CD4-positive, alpha-beta memory T cell (primary cell): ENCODE measurements at regions not wholly inside any gene's neighbourhood (a gene's known extent, or its start where the extent isn't known, plus 50 kb on each side); places are given as distances from the start of the nearest gene placed in this dataset.

Experiments
- CTCF ChIA-PET: fragments of 350-600 bp; sonication (Branson Sonifier 250); formaldehyde crosslinking; loops from one replicate; lab custom pipeline; 2021; ENCODE audit warnings: inconsistent platforms; ENCODE audit not compliant: partially characterized antibody; lab: Charles Lee
- POLR2A ChIA-PET: fragments of 350-600 bp; sonication (Branson Sonifier 250); formaldehyde crosslinking; loops from one replicate; lab custom pipeline; 2021; ENCODE audit not compliant: partially characterized antibody; lab: Charles Lee
- DNase-seq, 5 donors: peaks; one replicate each; pipeline versions ENCODE4 v3.0.0 to v3.0.0-alpha.2; 2020 to 2022; ENCODE audit warnings: mixed read lengths in 1 of 5
- H3K27ac ChIP-seq: one replicate; pipeline ENCODE4 v1.7.0; 2013; ENCODE audit warnings: low read depth, low read length
- H3K27me3 ChIP-seq: 2 replicates; pipeline ENCODE4 v1.7.0; 2013; ENCODE audit warnings: mild to moderate bottlenecking, low read length, moderate library complexity; ENCODE audit not compliant: insufficient read depth
- H3K36me3 ChIP-seq: 2 replicates; pipeline ENCODE4 v1.7.0; 2013; ENCODE audit warnings: mild to moderate bottlenecking, low read length, moderate library complexity; ENCODE audit not compliant: insufficient read depth
- H3K4me1 ChIP-seq: 2 replicates; pipeline ENCODE4 v1.7.0; 2013; ENCODE audit warnings: mild to moderate bottlenecking, low read length, moderate library complexity; ENCODE audit not compliant: insufficient read depth
- H3K4me3 ChIP-seq, 2 donors: one replicate each; pipeline ENCODE4 v1.7.0; 2013; ENCODE audit warnings: low read length in 2 of 2, mild to moderate bottlenecking in 1 of 2
- H3K9me3 ChIP-seq, 2 donors: one replicate each; pipeline ENCODE4 v1.7.0; 2013; ENCODE audit warnings: low read length in 2 of 2, control low read depth in 1 of 2; ENCODE audit not compliant: control insufficient read depth in 1 of 2
- H3K27ac Mint-ChIP-seq, 7 donors: one replicate each; pipeline ENCODE4 v1.8.0; 2020 to 2021; ENCODE audit warnings: mixed read lengths in 7 of 7, mild to moderate bottlenecking in 6 of 7, inconsistent platforms in 3 of 7, moderate library complexity in 3 of 7
- H3K27me3 Mint-ChIP-seq, 2 donors: one replicate each; pipeline ENCODE4 v1.8.0; 2020 to 2021; ENCODE audit warnings: mixed read lengths in 2 of 2
- H3K36me3 Mint-ChIP-seq, 2 donors: one replicate each; pipeline ENCODE4 v1.8.0; 2020 to 2021; ENCODE audit warnings: mixed read lengths in 2 of 2, inconsistent platforms in 1 of 2, mild to moderate bottlenecking in 1 of 2
- H3K4me1 Mint-ChIP-seq, 4 donors: one replicate each; pipeline ENCODE4 v1.8.0; 2020 to 2021; ENCODE audit warnings: mixed read lengths in 4 of 4, mild to moderate bottlenecking in 1 of 4
- H3K4me3 Mint-ChIP-seq, 8 donors: one replicate each; pipeline ENCODE4 v1.8.0; 2020 to 2021; ENCODE audit warnings: mixed read lengths in 8 of 8, mild to moderate bottlenecking in 7 of 8, moderate library complexity in 6 of 8, inconsistent platforms in 3 of 8
- H3K9me3 Mint-ChIP-seq, 8 donors: one replicate each; pipeline ENCODE4 v1.8.0; 2020 to 2021; ENCODE audit warnings: mixed read lengths in 8 of 8, mild to moderate bottlenecking in 5 of 8, inconsistent platforms in 3 of 8, moderate library complexity in 1 of 8
- intact Hi-C: fragments of 100-400 bp; cut with micrococcal nuclease; formaldehyde crosslinking; loops from one replicate; pipeline ENCODE4 v1.15.1; 2023

GRCh38 chr2:120940726-120941256, 205.1 kb downstream of the GLI2 start:
- Mint-ChIP-seq H3K4me3 (no peak overlapping the region), H3K27me3 (no peaks in the 10 kb centered on the region), H3K4me1 (peaks cover 0 to 1% (median 0%) of the 10 kb centered on the region in 4 donors), H3K27ac (no peak overlapping the region), H3K36me3 (no peaks in the 10 kb centered on the region), H3K9me3 (peaks cover 0 to 4% (median 0%) of the 10 kb centered on the region in 8 donors)
- Histone ChIP-seq H3K4me3 (no peak overlapping the region), H3K27me3 (no peaks in the 10 kb centered on the region), H3K36me3 (no peaks in the 10 kb centered on the region), H3K27ac (no peak overlapping the region), H3K4me1 (no peaks in the 10 kb centered on the region), H3K9me3 (no peaks in the 10 kb centered on the region)
- POLR2A ChIA-PET, result no interaction called here
- CTCF ChIA-PET, result no interaction called here
- intact Hi-C loops, result no loop called here
- DNase-seq, result no peak

- Mint-ChIP-seq H3K27me3 (no peaks in the 10 kb centered on the region), H3K9me3 (peaks cover 0 to 3% (median 0%) of the 10 kb centered on the region in 8 donors), H3K36me3 (no peaks in the 10 kb centered on the region), H3K4me3 (no peak overlapping the region), H3K4me1 (peaks cover 0 to 1% (median 0%) of the 10 kb centered on the region in 4 donors), H3K27ac (peak overlapping the region in 1 of 7 donors; percentile 7)
- ChIA-PET POLR2A (no interaction called here), CTCF (no interaction called here)
- no peak overlapping the region for H3K4me3 ChIP-seq
- intact Hi-C loops, result no loop called here
- H3K9me3 ChIP-seq, result no peaks in the 10 kb centered on the region
- no peaks in the 10 kb centered on the region for H3K36me3 ChIP-seq
- H3K27ac ChIP-seq, result no peak overlapping the region
- DNase-seq, result no peak
- H3K27me3 ChIP-seq, result no peaks in the 10 kb centered on the region
- no peaks in the 10 kb centered on the region for H3K4me1 ChIP-seq
Measured at GRCh38 chr2:120941571-120942120, 206.0 kb downstream of the GLI2 start.

GRCh38 chr2:120942658-120943057, 207.0 kb downstream of the GLI2 start:
- no peaks in the 10 kb centered on the region for H3K27me3 Mint-ChIP-seq
- no peaks in the 10 kb centered on the region for H3K4me1 ChIP-seq
- no peaks in the 10 kb centered on the region for H3K9me3 ChIP-seq
- no peaks in the 10 kb centered on the region for H3K27me3 ChIP-seq
- peaks cover 0 to 1% (median 0%) of the 10 kb centered on the region in 4 donors for H3K4me1 Mint-ChIP-seq
- H3K36me3 ChIP-seq, result no peaks in the 10 kb centered on the region
- intact Hi-C loops, result no loop called here
- H3K4me3 Mint-ChIP-seq, result no peak overlapping the region
- no peak overlapping the region for H3K27ac Mint-ChIP-seq
- H3K4me3 ChIP-seq, result no peak overlapping the region
- no peak overlapping the region for H3K27ac ChIP-seq
- ChIA-PET POLR2A (no interaction called here), CTCF (no interaction called here)
- peaks cover 0 to 3% (median 0%) of the 10 kb centered on the region in 8 donors for H3K9me3 Mint-ChIP-seq
- DNase-seq, result no peak
- no peaks in the 10 kb centered on the region for H3K36me3 Mint-ChIP-seq

- no peaks in the 10 kb centered on the region for H3K4me1 ChIP-seq
- ChIA-PET POLR2A (no interaction called here), CTCF (no interaction called here)
- Mint-ChIP-seq H3K4me3 (no peak overlapping the region), H3K27ac (no peak overlapping the region), H3K36me3 (no peaks in the 10 kb centered on the region), H3K4me1 (peaks cover 0 to 1% (median 0%) of the 10 kb centered on the region in 4 donors), H3K9me3 (peaks cover 0 to 3% (median 0%) of the 10 kb centered on the region in 8 donors), H3K27me3 (no peaks in the 10 kb centered on the region)
- H3K27ac ChIP-seq, result no peak overlapping the region
- DNase-seq, result no peak
- no peak overlapping the region for H3K4me3 ChIP-seq
- H3K36me3 ChIP-seq, result no peaks in the 10 kb centered on the region
- intact Hi-C loops, result no loop called here
- no peaks in the 10 kb centered on the region for H3K27me3 ChIP-seq
- H3K9me3 ChIP-seq, result no peaks in the 10 kb centered on the region
Measured at GRCh38 chr2:120943403-120944034, 207.9 kb downstream of the GLI2 start.

- H3K4me1 Mint-ChIP-seq, result peaks cover 0 to 1% (median 0%) of the 10 kb centered on the region in 4 donors
- H3K4me3 Mint-ChIP-seq, result no peak overlapping the region
- H3K9me3 Mint-ChIP-seq, result peaks cover 0 to 3% (median 0%) of the 10 kb centered on the region in 8 donors
- no peak overlapping the region for H3K27ac Mint-ChIP-seq
- H3K36me3 Mint-ChIP-seq, result no peaks in the 10 kb centered on the region
- ChIA-PET CTCF (no interaction called here), POLR2A (no interaction called here)
- H3K27me3 Mint-ChIP-seq, result no peaks in the 10 kb centered on the region
- DNase-seq, result no peak
- Histone ChIP-seq H3K9me3 (no peaks in the 10 kb centered on the region), H3K36me3 (no peaks in the 10 kb centered on the region), H3K27me3 (no peaks in the 10 kb centered on the region), H3K4me3 (no peak overlapping the region), H3K27ac (no peak overlapping the region), H3K4me1 (no peaks in the 10 kb centered on the region)
- intact Hi-C loops, result no loop called here
Measured at GRCh38 chr2:120944575-120944974, 208.9 kb downstream of the GLI2 start.

- POLR2A ChIA-PET, result no interaction called here
- Histone ChIP-seq H3K4me3 (no peak overlapping the region), H3K36me3 (no peaks in the 10 kb centered on the region), H3K9me3 (no peaks in the 10 kb centered on the region), H3K4me1 (no peaks in the 10 kb centered on the region), H3K27ac (no peak overlapping the region), H3K27me3 (no peaks in the 10 kb centered on the region)
- H3K4me3 Mint-ChIP-seq, result no peak overlapping the region
- no peaks in the 10 kb centered on the region for H3K36me3 Mint-ChIP-seq
- H3K9me3 Mint-ChIP-seq, result peaks cover 0 to 3% (median 0%) of the 10 kb centered on the region in 8 donors
- intact Hi-C loops, result no loop called here
- DNase-seq, result no peak
- CTCF ChIA-PET, result no interaction called here
- H3K4me1 Mint-ChIP-seq, result peaks cover 0 to 1% (median 0%) of the 10 kb centered on the region in 4 donors
- H3K27ac Mint-ChIP-seq, result peak overlapping the region in 1 of 7 donors; percentile 35
- no peaks in the 10 kb centered on the region for H3K27me3 Mint-ChIP-seq
Measured at GRCh38 chr2:120945091-120945490, 209.4 kb downstream of the GLI2 start.

- POLR2A ChIA-PET, result no interaction called here
- no peaks in the 10 kb centered on the region for H3K4me1 ChIP-seq
- DNase-seq, result no peak
- H3K4me3 ChIP-seq, result no peak overlapping the region
- peaks cover 0 to 1% (median 0%) of the 10 kb centered on the region in 8 donors for H3K9me3 Mint-ChIP-seq
- no peaks in the 10 kb centered on the region for H3K36me3 ChIP-seq
- no peaks in the 10 kb centered on the region for H3K9me3 ChIP-seq
- H3K4me3 Mint-ChIP-seq, result no peak overlapping the region
- peaks cover 0 to 1% (median 0%) of the 10 kb centered on the region in 4 donors for H3K4me1 Mint-ChIP-seq
- intact Hi-C loops, result no loop called here
- CTCF ChIA-PET, result no interaction called here
- no peak overlapping the region for H3K27ac ChIP-seq
- no peaks in the 10 kb centered on the region for H3K27me3 ChIP-seq
- H3K36me3 Mint-ChIP-seq, result no peaks in the 10 kb centered on the region
- no peak overlapping the region for H3K27ac Mint-ChIP-seq
- no peaks in the 10 kb centered on the region for H3K27me3 Mint-ChIP-seq
Measured at GRCh38 chr2:120945832-120946499, 210.3 kb downstream of the GLI2 start.
